Head of caudate nucleus (tissue), 42 donors: ENCODE measurements at regions not wholly inside any gene's neighbourhood (a gene's known extent, or its start where the extent isn't known, plus 50 kb on each side); places are given as distances from the start of the nearest gene placed in this dataset.

Experiments
- DNase-seq, 42 donors: peaks; one replicate each; pipeline versions ENCODE4 v3.0.0 to v3.0.0-alpha.2; 2020 to 2021; ENCODE audit warnings: mixed read lengths in 7 of 42
- intact Hi-C: fragments of 100-400 bp; cut with DNase I; formaldehyde crosslinking; loops from one replicate; pipeline ENCODE4 v1.15.0; 2022

GRCh38 chr5:155952486-155953089 lies 374.4 kb upstream of the SGCD start:
- DNase-seq, result no peak
- intact Hi-C loops, result no loop called here

DNA sequence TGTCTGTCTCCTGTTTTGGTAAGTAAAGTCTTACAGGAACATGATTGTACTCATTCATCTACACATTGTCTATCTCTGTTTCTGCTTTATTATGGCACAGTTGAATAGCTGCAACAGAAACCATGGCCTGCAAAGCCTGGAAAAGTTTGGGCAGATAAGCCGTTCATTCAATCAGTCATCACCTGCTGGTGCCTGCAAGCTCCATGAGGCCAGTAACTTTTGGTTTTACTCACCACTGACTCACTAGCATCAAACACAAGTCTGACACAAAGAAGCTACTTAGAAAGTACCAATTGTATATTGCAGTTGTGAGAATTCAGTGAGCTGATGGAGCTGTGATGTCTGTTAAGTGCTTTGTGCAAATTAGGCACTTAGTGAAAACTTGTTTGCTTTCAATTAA lies 373.6 kb upstream of the SGCD start:
- DNase-seq, result no peak
- intact Hi-C loops, result no loop called here

- DNase-seq, result no peak
- intact Hi-C loops, result no loop called here
Observed at GRCh38 chr5:155954701-155955445, 372.1 kb upstream of the SGCD start.

- no peak for DNase-seq
- intact Hi-C loops, result no loop called here
Observed at GRCh38 chr5:155957884-155958283, 369.1 kb upstream of the SGCD start.

DNA sequence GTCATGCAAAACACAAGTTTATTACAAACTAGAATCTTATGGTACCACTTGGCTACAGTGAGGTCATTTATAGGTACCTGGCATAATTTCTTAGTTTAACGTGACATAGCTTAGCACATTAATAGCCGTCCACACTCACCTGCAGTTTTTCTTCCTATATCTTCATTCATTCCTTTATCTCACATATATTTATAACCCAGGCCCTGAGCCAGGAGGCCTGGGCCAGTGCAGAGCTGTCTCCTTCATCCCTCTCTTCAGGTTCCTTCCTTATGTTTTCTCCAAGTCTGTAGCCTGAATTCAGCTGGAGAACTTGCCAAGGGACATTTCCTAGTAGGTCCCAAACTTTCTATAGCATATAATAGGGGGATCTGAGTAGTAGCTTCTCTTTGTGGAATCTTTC lies 367.9 kb upstream of the SGCD start:
- intact Hi-C loops, result no loop called here
- no peak for DNase-seq

DNA sequence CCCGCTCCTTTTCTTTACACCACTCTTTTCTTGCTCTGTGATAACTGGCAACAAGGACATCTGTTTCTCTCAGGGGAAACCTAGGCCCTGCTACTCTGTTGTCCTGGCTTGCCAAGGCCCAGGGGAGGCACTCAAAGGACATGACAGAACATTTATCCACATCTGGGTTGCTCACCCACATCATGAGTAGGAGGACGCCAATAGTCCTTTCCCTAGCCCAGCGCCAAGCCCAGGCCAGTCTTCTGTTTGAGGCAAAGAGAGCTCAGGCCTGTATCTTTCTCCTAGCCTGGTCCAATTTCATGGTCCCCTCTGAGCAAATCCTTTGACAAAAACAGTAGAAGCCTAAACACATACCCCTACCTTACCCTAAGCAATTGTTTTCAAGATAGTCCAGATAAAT lies 366.8 kb upstream of the SGCD start:
- DNase-seq, result no peak
- intact Hi-C loops, result no loop called here

DNA sequence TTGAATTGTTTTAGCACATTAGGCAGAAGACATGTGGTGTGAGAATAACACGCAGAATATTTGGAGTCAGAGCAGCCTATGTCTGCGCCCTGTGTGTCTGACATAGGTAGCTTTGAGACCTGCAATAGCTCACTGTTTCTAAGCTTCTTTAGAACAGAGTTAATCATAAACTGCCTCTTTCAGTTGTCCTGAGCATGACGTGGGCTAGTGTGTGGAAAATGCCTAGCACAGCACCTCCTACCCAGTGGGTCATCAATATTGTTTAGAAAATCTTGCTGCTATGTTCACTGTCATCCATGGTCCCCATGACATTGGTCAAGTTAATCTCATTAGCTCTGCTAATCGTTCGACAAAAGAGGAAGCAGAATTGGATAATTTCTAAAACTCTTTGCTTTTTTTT lies 357.4 kb upstream of the SGCD start:
- intact Hi-C loops, result no loop called here
- no peak for DNase-seq

DNA sequence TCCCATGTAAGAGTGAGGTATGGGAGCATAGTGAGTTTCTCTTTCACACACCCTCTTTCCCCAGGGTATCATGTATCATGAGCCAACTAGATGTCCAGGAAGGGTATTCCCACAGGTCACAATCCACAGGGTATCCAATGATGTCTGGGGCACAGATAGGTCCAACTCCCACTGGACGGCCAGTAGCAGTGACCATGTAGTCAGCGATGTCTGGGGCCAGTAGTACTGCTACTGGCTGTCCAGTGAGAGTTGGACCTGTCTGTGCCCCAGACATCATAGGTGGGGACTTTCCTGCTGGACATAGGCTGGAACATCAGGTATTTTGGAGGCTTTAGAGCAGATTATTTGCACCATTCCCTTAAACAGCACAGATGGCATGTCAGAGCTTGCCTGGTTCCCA lies 352.6 kb upstream of the SGCD start:
- DNase-seq, result no peak
- intact Hi-C loops, result no loop called here

DNA sequence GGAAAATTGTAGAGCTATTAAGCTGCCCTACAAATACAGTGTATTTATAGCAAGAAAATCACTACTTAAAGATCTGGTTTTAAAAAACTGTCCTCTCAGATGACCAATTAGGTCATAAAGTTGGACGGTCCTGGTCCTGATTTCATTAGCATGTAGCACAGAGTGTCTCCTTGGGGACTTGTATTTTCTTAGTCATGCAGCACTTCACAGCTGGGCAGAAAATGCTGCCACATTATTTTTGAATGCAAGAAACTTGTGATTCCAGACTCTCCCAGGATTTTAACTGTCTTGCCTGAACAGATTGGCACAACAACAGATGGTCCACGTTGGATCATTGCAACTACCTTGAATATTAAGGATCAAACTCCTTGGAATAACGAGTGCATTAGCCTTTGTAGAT lies 348.1 kb upstream of the SGCD start:
- intact Hi-C loops, result no loop called here
- DNase-seq, result no peak

DNA sequence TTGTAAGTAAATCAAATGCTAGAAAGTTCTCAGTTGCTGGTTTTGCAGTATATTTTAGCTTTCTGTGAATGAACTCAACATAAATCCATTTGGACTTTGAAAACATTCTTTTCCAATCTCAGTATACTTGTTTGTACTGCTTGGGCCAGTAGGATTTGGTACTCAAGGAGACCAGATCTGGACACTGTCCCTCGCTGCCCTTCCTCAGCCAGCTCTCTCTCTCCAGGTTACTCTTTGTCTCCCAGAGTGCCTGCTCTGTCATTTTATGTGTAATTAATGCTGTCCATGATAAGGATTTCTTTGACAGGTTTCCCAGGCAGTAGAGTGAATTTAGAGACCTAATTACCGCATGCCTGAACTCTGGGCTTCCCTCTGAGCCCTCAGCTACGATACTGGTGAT lies 344.6 kb upstream of the SGCD start:
- intact Hi-C loops, result no loop called here
- no peak for DNase-seq

GRCh38 chr5:155983954-155984353 lies 343.0 kb upstream of the SGCD start:
- DNase-seq, result no peak
- intact Hi-C loops, result no loop called here

DNA sequence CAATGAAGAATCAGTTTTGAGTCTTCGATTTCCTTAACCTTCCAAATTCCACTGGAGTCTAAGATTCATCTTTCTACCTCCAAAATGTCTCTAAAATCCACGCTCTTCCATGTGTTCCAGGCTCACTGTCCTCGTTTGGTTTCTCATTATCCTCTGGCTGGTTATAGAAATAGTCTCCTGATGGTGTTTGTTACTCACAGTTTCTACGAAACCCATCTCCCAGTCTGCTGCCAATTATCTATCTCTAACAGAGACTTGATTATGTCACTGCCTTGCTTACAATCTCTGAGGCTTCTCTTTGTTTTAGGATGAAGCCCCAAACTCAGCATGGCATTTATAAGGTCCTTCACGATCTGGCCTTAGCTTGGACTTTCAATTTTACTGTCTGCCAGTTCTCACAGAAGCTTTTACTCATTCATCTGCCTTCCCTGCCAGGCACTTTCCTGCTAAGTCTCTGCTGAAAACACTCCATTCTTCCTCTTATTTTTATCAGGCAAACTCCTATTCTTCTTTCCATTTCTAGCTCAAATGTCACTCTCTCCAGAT lies 339.6 kb upstream of the SGCD start:
- peak in 2 of 42 donors; percentile 8 to 27 for DNase-seq
- intact Hi-C loops, result no loop called here

- DNase-seq, result no peak
- intact Hi-C loops, result loop anchor here (10.0 kb wide), 1 partner anchor 295 kb away; no protein-coding TSS in a partner anchor
Observed at GRCh38 chr5:155989879-155990278, 337.1 kb upstream of the SGCD start.

- DNase-seq, result no peak
- intact Hi-C loops, result loop anchor here (10.0 kb wide), 1 partner anchor 289 kb away; no protein-coding TSS in a partner anchor
Observed at GRCh38 chr5:155996123-155996522, 330.8 kb upstream of the SGCD start.

DNA sequence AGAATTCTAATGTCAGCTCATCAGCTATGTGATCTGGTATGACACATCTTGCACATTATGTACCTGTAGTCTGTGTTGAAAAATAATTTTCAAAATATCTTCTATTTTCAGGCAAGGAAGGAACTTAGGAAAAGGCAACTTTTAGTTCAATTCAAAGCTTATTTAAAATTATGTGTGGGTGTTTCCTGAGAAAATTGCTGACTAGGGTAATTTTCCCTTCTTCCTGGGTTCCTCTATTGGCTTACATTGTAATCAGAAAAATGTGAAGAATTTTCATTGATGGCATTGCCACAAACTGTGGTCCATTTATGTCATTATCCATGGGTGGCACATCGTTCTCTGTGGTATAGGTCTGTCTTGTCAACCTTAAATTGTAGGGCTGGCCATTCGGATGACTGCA lies 328.7 kb upstream of the SGCD start:
- no peak for DNase-seq
- intact Hi-C loops, result loop anchor here (10.0 kb wide), 1 partner anchor 287 kb away; no protein-coding TSS in a partner anchor

DNA sequence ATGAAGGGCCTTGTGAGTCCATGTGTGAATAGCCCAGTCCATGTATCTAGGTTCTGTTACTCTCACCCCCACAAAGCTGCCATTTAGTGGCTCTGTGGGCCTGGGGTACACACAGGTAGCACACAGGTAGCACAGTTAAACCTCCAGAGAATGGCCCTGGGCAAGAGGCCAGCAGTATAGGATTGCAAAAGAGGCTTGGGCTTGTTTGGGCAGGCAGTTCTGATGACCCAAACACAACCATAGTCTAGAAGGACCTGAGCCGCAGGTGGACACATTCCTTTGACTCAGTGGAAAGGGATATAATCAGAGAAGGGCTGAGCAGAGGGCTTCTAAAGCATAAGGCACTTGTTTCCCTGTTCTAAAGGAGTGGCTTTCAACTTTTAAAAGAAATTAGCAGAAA lies 326.8 kb upstream of the SGCD start:
- intact Hi-C loops, result no loop called here
- no peak for DNase-seq

- intact Hi-C loops, result no loop called here
- no peak for DNase-seq
Observed at GRCh38 chr5:156004754-156005153, 322.2 kb upstream of the SGCD start.

GRCh38 chr5:156006026-156006647 lies 320.8 kb upstream of the SGCD start:
- DNase-seq, result no peak
- intact Hi-C loops, result no loop called here

DNA sequence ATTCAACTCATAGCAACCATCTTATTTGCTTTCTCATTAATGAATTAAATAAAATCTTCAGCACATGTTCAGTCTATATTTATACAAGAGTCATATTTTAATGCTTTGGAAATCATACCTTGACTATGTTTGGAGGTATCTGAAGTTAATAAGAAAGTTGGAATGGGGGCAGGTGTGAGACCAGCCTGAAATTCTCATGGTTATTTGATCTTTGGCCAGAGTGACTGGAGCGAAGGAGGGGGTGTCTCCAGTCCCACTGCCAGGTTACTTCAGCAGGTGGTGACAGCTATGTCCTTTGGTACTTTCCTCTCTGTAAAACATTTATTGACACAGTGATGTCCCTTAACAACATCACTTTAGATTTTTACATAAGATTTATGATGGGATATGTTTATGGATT lies 318.1 kb upstream of the SGCD start:
- intact Hi-C loops, result no loop called here
- no peak for DNase-seq

- no peak for DNase-seq
- intact Hi-C loops, result no loop called here
Observed at GRCh38 chr5:156009583-156009982, 317.4 kb upstream of the SGCD start.
